PC-9 (cell line): ENCODE measurements at regions not wholly inside any gene's neighbourhood (a gene's known extent, or its start where the extent isn't known, plus 50 kb on each side); places are given as distances from the start of the nearest gene placed in this dataset.

ENCODE experiments used
- BruUV-seq: library from RNA; stranded (reverse); fragments of 400-500 nt; replicated peaks from 2 replicates; lab custom pipeline; 2021; lab: Mats Ljungman, UMichigan
- CTCF ChIA-PET: fragments of 300-600 bp; sonication (Branson Sonifier 250); formaldehyde crosslinking; loops from one replicate; lab custom pipeline; 2022; ENCODE audit warnings: antibody characterized with exemption; lab: Charles Lee
- POLR2A ChIA-PET: fragments of 300-600 bp; sonication (Branson Sonifier 250); formaldehyde crosslinking; loops from one replicate; lab custom pipeline; 2022; ENCODE audit warnings: antibody characterized with exemption; ENCODE audit not compliant: unreplicated experiment; lab: Charles Lee
- DNase-seq, 2 experiments: peaks; one replicate each; pipeline versions ENCODE4 v3.0.0 to v3.0.0-alpha.2; 2015 to 2022; ENCODE audit warnings: mixed read lengths in 1 of 2
- H2AFZ ChIP-seq: fragments of 200-600 bp; sonication (generic); 2 replicates; pipeline ENCODE4 v1.8.1; 2017; ENCODE audit warnings: antibody characterized with exemption
- H3F3A ChIP-seq: fragments of 200-600 bp; sonication (generic); 2 replicates; pipeline ENCODE4 v1.8.1; 2017; ENCODE audit warnings: antibody characterized with exemption, mild to moderate bottlenecking, low read depth; ENCODE audit not compliant: insufficient read depth
- H3K27ac ChIP-seq: fragments of 200-600 bp; sonication (generic); 2 replicates; pipeline ENCODE4 v1.6.1; 2016; ENCODE audit warnings: mixed run types
- H3K27me3 ChIP-seq: fragments of 200-600 bp; sonication (generic); 2 replicates; pipeline ENCODE4 v1.6.1; 2016; ENCODE audit warnings: low read depth, mixed run types; ENCODE audit not compliant: insufficient read depth
- H3K36me3 ChIP-seq: fragments of 200-600 bp; sonication (generic); 2 replicates; pipeline ENCODE4 v1.6.1; 2016; ENCODE audit warnings: low read depth, mixed run types
- H3K4me1 ChIP-seq: fragments of 200-600 bp; sonication (generic); replicated peaks from 2 replicates; pipeline ENCODE4 v1.6.1; 2016; ENCODE audit warnings: mixed run types; ENCODE audit not compliant: insufficient read depth
- H3K4me2 ChIP-seq: fragments of 200-600 bp; sonication (generic); 2 replicates; pipeline ENCODE4 v1.6.1; 2017; ENCODE audit warnings: mixed run types
- H3K4me3 ChIP-seq: fragments of 200-600 bp; sonication (generic); 2 replicates; pipeline ENCODE4 v1.6.1; 2016; ENCODE audit warnings: mixed run types
- H3K79me2 ChIP-seq: fragments of 200-600 bp; sonication (generic); 2 replicates; pipeline ENCODE4 v1.6.1; 2017; ENCODE audit warnings: low read depth, mixed run types
- H3K9me2 ChIP-seq: fragments of 200-600 bp; sonication (generic); 2 replicates; pipeline ENCODE4 v1.8.1; 2017; ENCODE audit warnings: mild to moderate bottlenecking; ENCODE audit not compliant: insufficient read depth
- H3K9me3 ChIP-seq: fragments of 200-600 bp; sonication (generic); 2 replicates; pipeline ENCODE4 v1.8.1; 2016; ENCODE audit warnings: low read depth; ENCODE audit not compliant: insufficient read depth
- H4K20me1 ChIP-seq: fragments of 200-600 bp; sonication (generic); 2 replicates; pipeline ENCODE4 v1.8.1; 2017; ENCODE audit not compliant: insufficient read depth
- CTCF ChIP-seq: fragments of 200-600 bp; sonication (generic); conservative IDR thresholded peaks from 2 replicates; pipeline ENCODE4 v1.6.1; 2017; ENCODE audit warnings: mixed run types, antibody characterized with exemption, mild to moderate bottlenecking, moderate library complexity
- EZH2 ChIP-seq: fragments of 200-600 bp; sonication (generic); IDR thresholded peaks from 2 replicates; pipeline ENCODE4 v1.8.0; 2017; ENCODE audit warnings: antibody characterized with exemption, low read depth
- intact Hi-C: fragments of 100-400 bp; cut with micrococcal nuclease; formaldehyde crosslinking; loops from one replicate; pipeline ENCODE4 v1.10.0; 2022; ENCODE audit not compliant: unreplicated experiment

- Histone ChIP-seq H2AFZ (no peak overlapping the region), H3K4me1 (no peaks in the 10 kb centered on the region), H3K27ac (no peak overlapping the region), H3K9me3 (no peaks in the 10 kb centered on the region), H3K27me3 (no peaks in the 10 kb centered on the region), H3K9me2 (no peaks in the 10 kb centered on the region), H4K20me1 (no peaks in the 10 kb centered on the region), H3K36me3 (no peaks in the 10 kb centered on the region), H3K4me2 (no peak overlapping the region), H3K79me2 (no peaks in the 10 kb centered on the region), H3K4me3 (no peak overlapping the region), H3F3A (no peaks in the 10 kb centered on the region)
- POLR2A ChIA-PET: no interaction called here
- no peak for DNase-seq
- TF ChIP-seq CTCF: no peak
- no peak for TF ChIP-seq EZH2
- no TSS peak for BruUV-seq
- intact Hi-C loops: no loop called here
- CTCF ChIA-PET: no interaction called here
These were observed 109.6 kb downstream of the GPR37 start for GRCh38 chr7:124655990-124656389.

GRCh38 chr7:124652237-124652636 is 113.4 kb downstream of the GPR37 start:
- POLR2A ChIA-PET: no interaction called here
- CTCF ChIA-PET: no interaction called here
- no peaks in the 10 kb centered on the region for H3K36me3 ChIP-seq
- no peak overlapping the region for H3K27ac ChIP-seq
- H3F3A ChIP-seq: no peaks in the 10 kb centered on the region
- H3K9me2 ChIP-seq: 0 out of 2 replicates have a peak, but pooled peaks cover 2% of the 10 kb centered on the region
- H3K27me3 ChIP-seq: no peaks in the 10 kb centered on the region
- BruUV-seq: no TSS peak
- no peaks in the 10 kb centered on the region for H3K79me2 ChIP-seq
- H2AFZ ChIP-seq: no peak overlapping the region
- no peak for DNase-seq
- intact Hi-C loops: no loop called here
- no peaks in the 10 kb centered on the region for H4K20me1 ChIP-seq
- no peaks in the 10 kb centered on the region for H3K9me3 ChIP-seq
- no peak overlapping the region for H3K4me2 ChIP-seq
- TF ChIP-seq CTCF (no peak), EZH2 (no peak)
- no peak overlapping the region for H3K4me3 ChIP-seq
- H3K4me1 ChIP-seq: no peaks in the 10 kb centered on the region

DNA sequence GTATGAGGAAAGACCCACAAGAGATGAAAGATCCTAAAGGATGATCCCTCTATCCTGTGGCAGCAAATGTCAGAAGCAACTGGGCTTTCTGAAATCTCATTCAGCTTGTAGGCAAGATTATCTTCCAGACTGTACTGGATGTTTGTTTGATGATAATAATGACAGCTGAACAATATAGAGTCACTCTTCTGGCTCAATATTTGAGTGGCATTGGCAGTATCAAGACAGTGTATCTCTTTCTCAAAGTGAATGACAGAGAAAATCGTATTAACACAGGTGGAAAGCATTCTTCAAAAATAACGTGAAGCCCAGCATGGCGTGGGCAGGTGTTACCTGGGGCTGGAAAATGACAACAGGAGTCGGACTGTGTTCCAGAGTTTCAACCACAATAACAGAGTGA is 114.5 kb downstream of the GPR37 start:
- Histone ChIP-seq H3K27me3 (no peaks in the 10 kb centered on the region), H3K4me2 (no peak overlapping the region), H3K27ac (no peak overlapping the region), H3K9me2 (0 out of 2 replicates have a peak, but pooled peaks cover 4% of the 10 kb centered on the region), H3K4me1 (no peaks in the 10 kb centered on the region), H3K9me3 (no peaks in the 10 kb centered on the region), H3K79me2 (no peaks in the 10 kb centered on the region), H3K4me3 (no peak overlapping the region), H2AFZ (0 out of 2 replicates have a peak overlapping the region, but pooled peaks have one; percentile 48), H3F3A (no peaks in the 10 kb centered on the region), H3K36me3 (no peaks in the 10 kb centered on the region), H4K20me1 (no peaks in the 10 kb centered on the region)
- intact Hi-C loops: no loop called here
- no peak for TF ChIP-seq EZH2
- no peak for TF ChIP-seq CTCF
- CTCF ChIA-PET: no interaction called here
- POLR2A ChIA-PET: no interaction called here
- no peak for DNase-seq
- no TSS peak for BruUV-seq
